A549 (cell line): ENCODE measurements at regions not wholly inside any gene's neighbourhood (a gene's known extent, or its start where the extent isn't known, plus 50 kb on each side); places are given as distances from the start of the nearest gene placed in this dataset.

ENCODE experiments used
- ATAC-seq, 2 experiments: fragments of 200-7000 bp in 1 of 2; fragments of >200 bp in 1 of 2; cut with Nextera tagmentation in 1 of 2; cut with Tn5 transposase in 1 of 2; 3 replicates each; pipeline versions ENCODE4 v1.8.0 to v1.9.1; 2018 to 2020; ENCODE audit warnings: mild to moderate bottlenecking in 1 of 2, moderate library complexity in 1 of 2
- CTCF ChIA-PET: fragments of 300-600 bp; sonication (Branson Sonifier 250); formaldehyde crosslinking; extraction: SDS; loops from one replicate; lab custom pipeline; 2021; ENCODE audit warnings: antibody characterized with exemption, inconsistent platforms; lab: Yijun Ruan, JAX
- POLR2A ChIA-PET: fragments of 350-600 bp; formaldehyde crosslinking; extraction: SDS; loops from one replicate; lab custom pipeline; 2021; ENCODE audit warnings: antibody characterized with exemption, inconsistent platforms; lab: Yijun Ruan, JAX
- DNase-seq, 2 experiments: peaks; one replicate each; pipeline versions ENCODE4 v3.0.0 to v3.0.0-alpha.2; 2011 to 2016; ENCODE audit warnings: low read depth in 1 of 2, low spot score in 1 of 2
- FAIRE-seq: peaks from 2 replicates; lab custom pipeline; 2011; peaks lifted over from hg19 to GRCh38; lab: Jason Lieb, UNC
- H3K27ac ChIP-seq, 2 experiments: fragments of >200 bp; sonication (Bioruptor Twin); formaldehyde crosslinking; 3 replicates each; pipeline ENCODE4 v1.5.1; 2016 to 2017
- H3K4me1 ChIP-seq: fragments of >200 bp; sonication (Bioruptor Twin); formaldehyde crosslinking; 3 replicates; pipeline ENCODE4 v1.6.1; 2016
- H3K4me2 ChIP-seq: fragments of >200 bp; sonication (Bioruptor Twin); formaldehyde crosslinking; 3 replicates; pipeline ENCODE4 v1.6.1; 2016
- H3K4me3 ChIP-seq: fragments of >200 bp; sonication (Bioruptor Twin); formaldehyde crosslinking; 3 replicates; pipeline ENCODE4 v1.5.1; 2016
- H3K9me3 ChIP-seq: fragments of >200 bp; sonication (Bioruptor Twin); formaldehyde crosslinking; 3 replicates; pipeline ENCODE4 v1.6.1; 2016
- CBX8 ChIP-seq: fragments of 200-600 bp; sonication (generic); IDR thresholded peaks from 2 replicates; pipeline ENCODE4 v1.6.1; 2016
- CHD2 ChIP-seq: fragments of 150-350 bp; IDR thresholded peaks from 2 replicates; pipeline ENCODE4 v1.6.1; 2014; ENCODE audit warnings: low read length; ENCODE audit not compliant: partially characterized antibody
- E2F6 ChIP-seq: IDR thresholded peaks from 2 replicates; pipeline ENCODE4 v1.6.1; 2012; ENCODE audit warnings: low read depth, borderline replicate concordance
- EHF ChIP-seq: fragments of 250-450 bp; sonication (Bioruptor Pico); IDR thresholded peaks from 2 replicates; pipeline ENCODE4 v1.5.0; 2020; ENCODE audit warnings: mild to moderate bottlenecking
- EP300 ChIP-seq, 2 experiments: fragments of >200 bp; sonication (Bioruptor Twin); formaldehyde crosslinking; IDR thresholded peaks; 2 replicates in 1 of 2; 3 replicates in 1 of 2; pipeline ENCODE4 v1.6.1; 2016 to 2017
- FOSB ChIP-seq: fragments of 250-450 bp; sonication (Bioruptor Pico); IDR thresholded peaks from 2 replicates; pipeline ENCODE4 v1.5.0; 2020; ENCODE audit warnings: mild to moderate bottlenecking, moderate library complexity
- FOSL2 ChIP-seq, 2 experiments: fragments of 450-650 bp in 1 of 2; fragments of >200 bp in 1 of 2; sonication (Bioruptor Twin) in 1 of 2; formaldehyde crosslinking; IDR thresholded peaks; 2 replicates each; pipeline versions ENCODE4 v1.5.0 to v1.6.1; 2016 to 2020; ENCODE audit warnings: mild to moderate bottlenecking in 1 of 2, moderate library complexity in 1 of 2
- FOXS1 ChIP-seq: fragments of 250-450 bp; sonication (Bioruptor Pico); IDR thresholded peaks from 2 replicates; pipeline ENCODE4 v1.5.0; 2020; ENCODE audit warnings: mild to moderate bottlenecking, moderate library complexity
- GATA3 ChIP-seq: IDR thresholded peaks from 2 replicates; pipeline ENCODE4 v1.6.1; 2012; ENCODE audit warnings: borderline replicate concordance
- HDAC2 ChIP-seq: fragments of 200-600 bp; sonication (generic); IDR thresholded peaks from 2 replicates; pipeline ENCODE4 v1.6.1; 2016
- HEYL ChIP-seq: fragments of 250-450 bp; sonication (Bioruptor Pico); IDR thresholded peaks from 2 replicates; pipeline ENCODE4 v1.8.0; 2021; ENCODE audit warnings: mild to moderate bottlenecking, moderate library complexity
- HOXA7 ChIP-seq: fragments of 250-450 bp; sonication (Bioruptor Pico); IDR thresholded peaks from 2 replicates; pipeline ENCODE4 v1.5.0; 2020; ENCODE audit warnings: mild to moderate bottlenecking, moderate library complexity
- HOXB5 ChIP-seq: fragments of 250-450 bp; sonication (Bioruptor Pico); IDR thresholded peaks from 2 replicates; pipeline ENCODE4 v1.5.0; 2020; ENCODE audit warnings: mild to moderate bottlenecking, moderate library complexity
- JUN ChIP-seq, 2 experiments: fragments of >200 bp; sonication (Bioruptor Twin); formaldehyde crosslinking; IDR thresholded peaks; 2 replicates in 1 of 2; 3 replicates in 1 of 2; pipeline ENCODE4 v1.6.1; 2016 to 2017
- KDM5A ChIP-seq: fragments of 200-600 bp; sonication (generic); IDR thresholded peaks from 2 replicates; pipeline ENCODE4 v1.6.1; 2016; ENCODE audit warnings: antibody characterized with exemption, mild to moderate bottlenecking
- RAD21 ChIP-seq, 2 experiments: fragments of >200 bp in 1 of 2; sonication (Bioruptor Twin) in 1 of 2; formaldehyde crosslinking in 1 of 2; IDR thresholded peaks in 1 of 2; conservative IDR thresholded peaks in 1 of 2; 2 replicates in 1 of 2; 3 replicates in 1 of 2; pipeline ENCODE4 v1.6.1; 2012 to 2018; ENCODE audit warnings: inconsistent platforms in 1 of 2
- RCOR1 ChIP-seq: fragments of 150-350 bp; IDR thresholded peaks from 2 replicates; pipeline ENCODE4 v1.6.1; 2014; ENCODE audit warnings: antibody characterized with exemption, low read length, low read depth
- REST ChIP-seq: fragments of 200-600 bp; sonication (generic); IDR thresholded peaks from 2 replicates; pipeline ENCODE4 v1.6.1; 2016; ENCODE audit warnings: antibody characterized with exemption, mild to moderate bottlenecking, moderate library complexity
- RNF2 ChIP-seq: fragments of 200-600 bp; sonication (generic); IDR thresholded peaks from 2 replicates; pipeline ENCODE4 v1.6.1; 2016; ENCODE audit warnings: low read depth, mild to moderate bottlenecking, antibody characterized with exemption, moderate library complexity, borderline replicate concordance
- SMC3 ChIP-seq: fragments of >200 bp; sonication (Bioruptor Twin); formaldehyde crosslinking; IDR thresholded peaks from 3 replicates; pipeline ENCODE4 v1.6.1; 2018; ENCODE audit warnings: inconsistent platforms
- ZC3H11A ChIP-seq: fragments of 450-650 bp; IDR thresholded peaks from 2 replicates; pipeline ENCODE4 v1.6.1; 2014; ENCODE audit warnings: antibody characterized with exemption, mild to moderate bottlenecking
- WGBS: methylation state at CpG from one replicate; pipeline ENCODE4 v1.1.6; 2017; ENCODE audit errors: missing lambda C conversion rate; 5-methylcytosine and 5-hydroxymethylcytosine counted together

- CTCF ChIA-PET: interaction anchor here (1.0 kb wide), 1 partner anchor 24 kb away, joined by 3 read pairs; no protein-coding TSS in a partner anchor
- whole genome bisulfite sequencing: 57% methylated on average over 8 of the region's 8 CpGs
- FAIRE-seq (no peak), DNase-seq (no peak), ATAC-seq (no peak)
- TF ChIP-seq EP300 (IDR thresholded peaks at IDR 0.05) (no peak), E2F6 (no peak), HOXA7 (no peak), CHD2 (no peak), HEYL (CRISPR knock-in tag) (no peak), HDAC2 (no peak), EHF (no peak)
- Histone ChIP-seq H3K4me1 (peaks cover 6% of the 10 kb centered on the region; the same call in 1 of the 3 replicates), H3K9me3 (no peaks in the 10 kb centered on the region), H3K27ac (no peak overlapping the region), H3K4me3 (no peak overlapping the region), H3K4me2 (no peak overlapping the region)
- POLR2A ChIA-PET: no interaction called here
These were observed 480.2 kb upstream of the KLF4 start for GRCh38 chr9:107969727-107970126.

- no peaks in the 10 kb centered on the region for H3K9me3 ChIP-seq
- FAIRE-seq: no peak
- TF ChIP-seq GATA3 (no peak), HDAC2 (no peak), HOXB5 (no peak), KDM5A (no peak), JUN (IDR thresholded peaks at IDR 0.05) (no peak), FOXS1 (CRISPR knock-in tag) (no peak), RCOR1 (no peak), RAD21 (conservative IDR thresholded peaks at IDR 0.05 in 1 of 2, IDR thresholded peaks at IDR 0.05 in 1 of 2) (no peak), RNF2 (no peak)
- H3K4me3 ChIP-seq: no peak overlapping the region
- no peak overlapping the region for H3K27ac ChIP-seq
- 87% methylated on average over 5 of the region's 5 CpGs for WGBS
- H3K4me1 ChIP-seq: peaks cover 6% of the 10 kb centered on the region; the same call in 1 of the 3 replicates
- POLR2A ChIA-PET: no interaction called here
- no peak overlapping the region for H3K4me2 ChIP-seq
- CTCF ChIA-PET: interaction anchor here (0.6 to 1.0 kb wide), 2 partner anchors 23 to 36 kb away, joined by 3 read pairs; no protein-coding TSS in a partner anchor
- no peak for DNase-seq
- no peak for ATAC-seq
These were observed 479.6 kb upstream of the KLF4 start for GRCh38 chr9:107969141-107969540.

GRCh38 chr9:107963246-107963645 lies 473.7 kb upstream of the KLF4 start:
- H3K4me3 ChIP-seq: no peak overlapping the region
- POLR2A ChIA-PET: no interaction called here
- no peaks in the 10 kb centered on the region for H3K9me3 ChIP-seq
- 44% methylated on average over 2 of the region's 2 CpGs for WGBS
- TF ChIP-seq SMC3 (no peak), FOSL2 (IDR thresholded peaks at IDR 0.05) (no peak), FOSL2 (CRISPR knock-in tag; IDR thresholded peaks at IDR 0.05) (no peak), RNF2 (no peak), CBX8 (no peak)
- TF ChIP-seq, all 56 proteins: peak for 0
- no peak for ATAC-seq
- no peak for DNase-seq
- CTCF ChIA-PET: interaction anchor here (0.6 to 1.5 kb wide), 3 partner anchors 15 to 1752 kb away, joined by 3 to 4 read pairs (median 3); no protein-coding TSS in a partner anchor
- H3K4me1 ChIP-seq: no peaks in the 10 kb centered on the region
- H3K27ac ChIP-seq: no peak overlapping the region
- FAIRE-seq: no peak
- H3K4me2 ChIP-seq: no peak overlapping the region

- H3K4me3 ChIP-seq: no peak overlapping the region
- no peaks in the 10 kb centered on the region for H3K4me1 ChIP-seq
- no peak for ATAC-seq
- DNase-seq: no peak
- ChIA-PET POLR2A (no interaction called here), CTCF (interaction anchor here (0.9 to 1.1 kb wide), 2 partner anchors 218 to 311 kb away, joined by 3 read pairs; no protein-coding TSS in a partner anchor)
- 49% methylated on average over 2 of the region's 2 CpGs for WGBS
- FAIRE-seq: no peak
- H3K4me2 ChIP-seq: no peak overlapping the region
- H3K9me3 ChIP-seq: no peaks in the 10 kb centered on the region
- TF ChIP-seq REST: no peak
- TF ChIP-seq ZC3H11A: no peak
- TF ChIP-seq RNF2: no peak
- TF ChIP-seq FOSB: no peak
- no peak for TF ChIP-seq CHD2
- H3K27ac ChIP-seq: no peak overlapping the region
These were observed 471.3 kb upstream of the KLF4 start for GRCh38 chr9:107960916-107961315.
